ENCODE measurements at regions not wholly inside any gene's neighbourhood (a gene's known extent, or its start where the extent isn't known, plus 50 kb on each side); places are given as distances from the start of the nearest gene placed in this dataset.

DNA sequence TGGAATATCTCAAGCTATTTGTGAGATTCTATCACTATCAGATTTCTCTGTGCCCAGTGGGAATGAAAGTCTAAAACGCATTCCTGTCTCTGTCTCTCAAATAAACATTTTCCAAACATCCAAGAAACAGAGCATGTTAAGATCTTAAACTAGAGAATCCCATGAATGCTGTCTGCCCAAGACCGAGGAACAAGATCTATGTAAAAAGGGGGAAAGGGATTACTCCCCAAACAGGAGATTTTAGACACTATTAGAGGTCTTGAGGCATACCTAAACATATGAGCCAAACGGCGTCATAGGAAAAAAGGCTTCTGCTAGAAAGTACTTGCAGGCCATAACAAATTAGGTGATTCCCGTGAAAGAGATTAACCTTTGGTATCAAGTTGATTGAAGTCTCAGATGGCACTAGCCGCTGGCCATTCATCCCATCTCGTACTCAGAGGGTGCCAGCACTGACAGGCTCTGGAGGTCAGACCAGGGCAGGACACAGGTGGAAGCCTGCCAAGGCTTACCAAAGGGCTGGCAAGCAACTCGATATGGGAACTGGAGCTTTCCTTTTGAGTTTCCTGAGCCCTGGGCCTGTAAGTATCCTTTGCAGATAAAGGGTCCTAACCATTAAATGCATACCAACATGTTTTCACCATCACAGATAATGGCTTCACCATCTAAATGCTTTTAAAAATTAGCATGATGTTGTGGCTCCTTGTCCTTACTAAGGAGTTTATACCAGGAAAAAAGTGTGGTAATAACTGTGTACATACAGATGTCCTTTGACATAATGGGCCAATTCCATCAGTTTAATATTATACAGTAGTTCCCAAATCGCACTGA, 225.2 kb downstream of the FOXO1 start:
- no peak for DNase-seq

DNA sequence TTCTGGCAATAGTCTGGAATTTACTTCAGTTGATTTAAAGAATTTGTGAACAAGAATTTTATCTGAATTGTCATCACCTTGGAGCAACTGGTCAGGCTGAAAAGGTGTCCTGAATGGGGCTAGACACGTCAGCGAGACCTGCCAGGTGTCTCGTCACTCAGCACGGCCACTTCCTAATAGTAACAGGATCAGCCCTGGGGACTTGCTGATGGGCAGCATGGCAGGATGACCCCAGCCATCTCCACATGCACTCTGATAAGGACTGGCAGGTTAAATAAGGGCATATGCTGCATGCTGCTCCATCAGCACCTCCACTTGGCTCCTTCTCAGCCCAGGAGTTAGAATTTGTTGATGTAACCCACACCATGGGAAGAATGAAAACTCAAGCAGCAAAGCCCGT, 224.2 kb downstream of the FOXO1 start:
- no peak for DNase-seq

DNA sequence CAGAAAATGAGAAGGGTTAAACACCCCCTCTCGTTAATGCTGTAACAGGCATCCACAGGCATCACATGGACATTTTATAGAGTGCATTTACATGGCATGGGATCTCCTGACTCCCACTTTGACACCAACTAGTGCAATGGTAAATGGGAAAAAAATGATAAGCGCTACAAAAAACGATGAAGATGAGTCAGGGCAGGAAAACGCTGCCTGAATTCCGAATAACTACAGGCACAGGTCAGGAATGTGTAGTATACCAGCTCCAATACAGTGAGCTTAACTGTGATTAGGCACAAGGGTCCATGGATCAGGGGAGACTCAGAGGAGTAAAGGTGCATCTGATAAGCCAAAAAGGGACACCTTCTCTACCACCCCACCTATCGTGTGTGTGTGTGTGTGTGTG, 223.6 kb downstream of the FOXO1 start:
- no peak for DNase-seq

DNA sequence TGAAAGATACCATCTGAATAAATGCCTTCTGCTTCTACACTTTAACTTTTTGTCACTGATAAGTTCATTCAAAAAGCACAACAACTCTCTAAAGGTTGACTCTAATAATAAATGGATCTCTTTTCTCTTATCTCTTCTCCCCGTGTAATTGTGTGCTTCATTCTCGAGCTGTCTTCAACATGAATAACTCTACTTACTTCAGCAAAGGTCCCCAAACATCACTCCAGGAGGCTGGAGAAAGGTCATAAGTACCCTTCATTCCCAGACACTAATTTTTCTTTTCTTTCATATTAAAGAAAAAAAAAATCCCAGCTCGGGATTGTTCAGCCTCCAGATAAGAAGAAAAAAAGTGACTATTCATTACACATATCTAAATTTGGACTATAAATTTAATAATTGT, 222.2 kb downstream of the FOXO1 start:
- no peak for DNase-seq

DNA sequence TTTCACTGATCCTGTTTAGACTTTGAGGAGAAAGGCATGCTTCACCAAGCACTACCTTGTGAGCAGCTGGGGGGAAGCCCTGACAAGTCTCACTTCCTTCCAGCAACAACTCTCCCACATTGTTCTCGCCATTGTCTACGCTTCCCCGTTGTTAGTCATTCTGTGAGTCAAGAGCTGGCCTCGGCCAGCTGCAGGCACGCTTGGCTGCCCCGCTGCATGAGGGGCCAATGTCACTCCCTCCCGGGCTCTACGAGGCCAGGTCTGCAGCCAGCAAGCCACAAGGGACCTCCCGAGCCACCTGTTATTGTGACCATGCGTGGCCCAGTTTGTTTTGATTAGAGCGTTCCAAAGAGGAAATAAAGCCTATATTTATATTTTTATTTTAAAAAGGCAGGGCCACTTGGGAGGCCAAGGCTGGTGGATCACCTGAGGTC, 220.9 kb downstream of the FOXO1 start:
- DNase-seq, result peak; percentile 26

DNA sequence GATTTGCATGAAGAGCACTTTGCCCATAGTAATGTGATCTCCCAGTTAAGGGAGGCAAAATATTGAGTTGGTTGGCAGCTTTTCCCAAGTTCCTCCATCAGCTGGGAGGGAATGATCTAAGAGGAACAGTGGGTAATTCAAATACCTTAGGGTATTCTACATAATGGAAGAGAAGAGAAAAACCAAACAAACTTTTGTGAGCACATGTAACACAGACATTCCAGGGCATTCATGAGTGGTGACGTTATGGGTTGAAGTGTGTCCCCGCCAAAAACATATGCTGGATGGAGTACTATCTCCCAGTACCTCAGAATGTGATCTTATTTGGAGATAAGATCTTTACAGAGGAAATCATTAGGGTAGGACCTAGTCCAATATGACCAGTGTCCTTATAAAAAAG, 220.1 kb downstream of the FOXO1 start:
- no peak for DNase-seq

DNA sequence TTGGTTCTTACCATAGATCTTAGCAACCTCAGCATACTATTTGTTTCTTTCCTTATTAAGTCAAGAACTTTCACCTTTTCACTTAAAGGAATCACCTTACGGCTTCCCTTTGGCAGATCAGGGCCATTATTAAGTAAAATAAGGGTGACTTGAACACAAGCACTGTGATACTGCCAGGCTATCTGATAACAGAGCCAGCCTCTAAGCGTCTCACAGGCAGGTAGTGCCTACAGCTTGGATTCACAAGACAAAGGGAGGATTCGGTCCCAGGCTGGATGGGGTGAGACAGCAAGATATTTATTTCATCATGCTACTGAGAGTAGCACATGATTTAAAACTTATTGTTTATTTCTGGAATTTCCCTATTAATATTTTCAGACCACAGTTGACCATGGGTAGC, 218.6 kb downstream of the FOXO1 start:
- no peak for DNase-seq

DNA sequence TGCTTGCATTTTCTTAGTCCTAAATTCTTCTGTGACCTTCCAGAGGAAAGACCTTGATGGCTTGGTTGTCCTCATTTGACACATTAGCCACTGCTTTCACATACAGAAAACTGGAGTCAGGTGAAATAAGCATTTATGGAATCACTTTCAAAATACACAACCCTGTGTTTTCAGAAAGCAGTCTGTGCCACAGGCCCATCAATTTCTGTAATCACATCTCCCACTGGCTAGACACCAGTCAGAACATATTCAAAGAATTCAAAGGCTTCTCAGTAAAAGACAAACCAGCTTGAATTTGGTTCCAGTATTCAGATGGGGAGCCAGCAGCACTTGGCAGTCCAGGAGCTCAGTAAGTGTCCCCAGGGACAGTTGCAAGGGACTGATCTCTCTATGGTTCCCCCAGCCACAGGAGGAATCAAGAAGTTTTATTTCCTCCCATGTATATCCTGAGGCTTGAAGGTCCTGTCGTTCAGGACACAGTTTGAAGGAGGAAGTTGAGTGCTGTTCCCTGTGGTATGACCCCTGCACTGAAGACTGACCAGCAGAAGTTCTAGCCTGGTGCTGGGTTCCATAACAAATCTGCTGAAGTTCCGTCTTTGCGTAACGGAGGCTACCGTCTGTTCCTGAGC, 214.3 kb downstream of the FOXO1 start:
- no peak for DNase-seq

DNA sequence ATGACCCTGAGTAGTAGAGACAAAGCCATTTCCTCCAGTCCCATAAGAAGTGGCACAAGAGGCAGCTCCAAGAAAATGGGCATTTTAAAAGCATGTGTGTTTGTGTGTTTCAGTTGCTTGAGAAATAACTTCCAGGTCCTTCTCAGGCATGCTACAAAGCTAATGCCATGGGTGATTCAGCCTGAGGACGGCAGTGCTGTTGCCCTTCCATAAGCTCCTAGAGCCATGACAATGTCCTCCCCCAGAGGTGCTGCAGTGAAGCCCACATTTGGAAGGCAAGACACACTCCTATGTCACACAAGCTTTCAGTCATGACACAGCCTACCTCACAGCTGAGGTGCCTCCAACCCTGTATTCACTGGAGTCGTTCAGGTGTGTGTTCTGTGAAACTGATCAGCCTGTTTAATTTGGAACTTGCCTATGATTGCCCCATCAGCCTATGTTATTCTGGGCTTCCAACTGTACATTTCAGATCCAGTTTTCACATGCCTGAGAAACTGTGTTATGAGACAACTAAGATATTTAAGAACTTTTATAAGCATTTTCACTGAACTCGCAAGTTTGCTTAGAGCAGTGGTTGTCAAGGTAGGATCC, 213.6 kb downstream of the FOXO1 start:
- no peak for DNase-seq

DNA sequence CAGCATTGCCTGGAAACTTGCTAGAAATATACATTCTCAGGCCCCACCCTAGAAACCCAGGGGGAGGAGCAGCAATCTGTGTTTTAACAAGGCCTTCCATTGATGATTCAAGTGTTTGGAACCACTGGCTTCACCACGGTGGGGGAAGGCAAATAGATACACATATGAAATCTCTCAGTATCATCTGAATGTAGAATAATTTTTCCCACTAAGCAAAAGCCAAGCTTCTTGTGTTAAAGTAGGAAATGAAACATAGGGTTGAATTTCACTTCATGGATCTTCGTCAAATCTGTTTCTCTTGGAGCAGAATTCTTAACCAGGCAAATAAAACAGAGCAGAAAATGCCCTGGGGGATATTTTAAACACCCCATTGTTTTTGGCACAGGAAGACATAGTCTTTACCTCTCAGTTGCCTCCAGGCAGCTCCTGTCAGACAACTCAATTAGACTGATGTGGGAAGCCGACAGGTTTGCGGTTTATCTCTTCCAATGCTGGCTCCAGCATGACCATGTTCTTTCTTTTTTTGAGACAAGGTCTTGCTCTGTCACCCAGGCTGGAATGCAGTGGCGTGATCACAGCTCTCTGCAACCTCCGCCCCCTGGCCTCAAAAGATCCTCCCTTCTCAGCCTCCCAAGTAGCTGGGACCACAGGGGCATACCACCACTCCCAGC, 213.0 kb downstream of the FOXO1 start:
- peak; percentile 17 for DNase-seq

DNA sequence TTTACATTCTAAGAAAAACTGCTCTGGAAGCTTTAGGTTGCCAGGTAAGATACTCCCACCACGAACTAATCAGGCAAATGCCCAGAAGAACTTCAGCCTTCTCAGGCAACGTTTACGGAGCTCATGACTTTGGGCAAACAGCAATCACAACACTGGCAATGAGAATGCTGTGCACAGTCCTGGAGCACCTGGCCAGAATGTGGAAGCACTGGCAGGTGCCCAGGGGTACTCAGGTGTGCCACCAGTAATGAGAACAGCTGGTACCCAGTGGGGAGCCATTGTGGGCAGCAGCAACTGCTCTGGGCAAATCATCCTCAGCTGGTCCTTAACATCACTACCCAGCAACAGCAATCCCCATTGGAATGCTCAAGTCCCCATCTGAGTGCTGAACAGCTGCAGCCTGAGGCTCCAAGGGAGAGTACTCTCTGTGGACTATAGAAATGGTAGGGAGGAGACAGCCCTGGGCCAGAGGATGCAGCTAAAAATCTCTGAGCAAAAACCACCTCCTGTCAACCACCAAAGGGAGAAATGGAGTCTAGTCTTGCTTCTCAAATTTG, 210.0 kb downstream of the FOXO1 start:
- no peak for DNase-seq

DNA sequence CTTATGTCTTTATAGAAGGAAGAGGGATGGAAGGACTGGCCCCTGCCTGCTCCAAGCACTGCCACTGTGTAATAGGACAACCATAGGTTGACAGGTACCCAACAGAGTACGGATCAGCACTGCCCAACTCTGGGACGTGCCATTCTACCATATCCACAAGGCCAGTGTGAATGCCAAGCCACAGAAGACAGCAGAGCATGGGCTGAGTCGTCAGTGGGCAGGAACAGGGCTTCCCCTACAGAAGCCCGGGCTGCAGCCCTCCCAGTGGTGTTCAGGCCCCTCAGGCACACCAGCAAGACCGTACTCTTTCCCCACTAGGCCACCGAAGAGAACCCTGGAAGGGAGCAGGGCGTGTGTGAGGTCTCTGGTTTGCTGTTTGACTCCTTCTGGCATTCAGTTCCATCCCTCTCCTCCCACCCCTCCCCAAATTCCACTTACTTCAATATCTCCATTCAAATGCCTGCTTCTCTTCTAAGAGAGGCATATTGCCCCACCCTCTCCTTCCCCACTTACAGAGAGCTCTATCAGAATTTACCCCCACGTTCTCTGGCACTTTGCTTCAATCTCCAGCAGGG, 209.4 kb downstream of the FOXO1 start:
- no peak for DNase-seq

DNA sequence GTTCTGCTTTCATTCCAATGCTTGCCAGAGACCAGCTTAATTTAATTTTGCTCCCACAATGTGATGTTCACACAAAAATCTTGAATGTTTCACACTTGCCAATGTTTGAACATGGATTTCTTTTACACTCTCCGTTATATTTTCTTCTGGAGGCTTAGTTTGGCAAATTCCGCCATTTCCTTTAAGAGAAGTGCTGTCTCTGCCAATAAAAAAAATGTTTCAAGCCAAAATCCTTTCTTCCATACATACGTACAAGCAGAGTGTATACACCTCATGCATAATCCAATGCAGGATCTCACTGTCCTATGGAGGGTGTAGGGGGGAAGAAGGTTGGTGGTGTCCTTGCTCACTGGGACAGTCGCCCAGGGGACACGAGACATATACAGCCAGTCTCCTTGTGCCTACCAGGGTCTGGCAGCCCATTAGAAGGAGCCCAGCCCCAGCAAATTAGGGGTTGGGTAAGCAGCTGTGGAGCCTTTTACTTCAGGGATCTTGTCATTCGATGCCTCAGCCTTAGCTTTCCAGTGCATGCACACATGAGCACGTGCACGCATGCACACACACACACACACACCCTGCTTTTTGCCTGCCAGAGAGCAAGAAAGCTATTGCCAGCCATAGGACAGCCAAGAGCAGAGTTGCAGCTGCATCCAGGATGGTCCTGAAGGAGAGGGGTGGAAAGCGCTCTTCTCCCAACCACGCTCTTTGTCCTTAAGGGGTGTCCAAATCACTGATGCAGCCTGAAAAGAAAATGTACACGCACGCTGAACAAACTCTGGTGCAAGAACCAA, 208.3 kb downstream of the FOXO1 start:
- no peak for DNase-seq

DNA sequence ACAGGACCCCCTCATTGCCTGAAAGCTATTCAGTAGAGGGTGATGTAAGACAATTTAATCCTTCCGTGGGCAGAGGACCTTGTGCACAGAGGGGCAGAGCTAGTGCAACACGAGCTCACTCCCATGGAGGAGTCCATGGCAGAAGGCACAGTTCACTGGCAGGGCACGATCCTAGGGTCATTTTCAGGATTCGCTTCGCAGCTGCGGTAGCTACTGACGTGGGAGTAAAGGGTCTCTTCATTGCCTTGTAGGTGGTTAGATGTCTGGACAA, 207.8 kb downstream of the FOXO1 start:
- DNase-seq, result no peak

DNA sequence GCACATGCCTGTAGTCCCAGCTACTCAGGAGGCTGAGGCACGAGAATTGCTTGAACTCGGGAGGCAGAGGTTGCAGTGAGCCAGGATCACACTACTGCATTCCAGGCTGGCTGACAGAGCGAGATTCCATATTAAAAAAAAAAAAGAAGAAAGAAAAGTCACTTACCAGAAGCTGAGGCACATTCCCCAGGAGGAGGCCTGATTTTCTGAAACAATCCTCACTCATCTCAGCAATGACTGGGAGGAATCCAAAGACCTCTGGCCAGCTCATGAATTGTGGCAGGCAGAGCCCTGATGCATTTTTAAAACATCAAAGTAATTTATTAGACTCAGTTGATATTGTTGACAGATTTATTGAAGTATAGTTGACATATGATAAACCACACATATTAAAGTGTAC, 206.3 kb downstream of the FOXO1 start:
- DNase-seq, result no peak

DNA sequence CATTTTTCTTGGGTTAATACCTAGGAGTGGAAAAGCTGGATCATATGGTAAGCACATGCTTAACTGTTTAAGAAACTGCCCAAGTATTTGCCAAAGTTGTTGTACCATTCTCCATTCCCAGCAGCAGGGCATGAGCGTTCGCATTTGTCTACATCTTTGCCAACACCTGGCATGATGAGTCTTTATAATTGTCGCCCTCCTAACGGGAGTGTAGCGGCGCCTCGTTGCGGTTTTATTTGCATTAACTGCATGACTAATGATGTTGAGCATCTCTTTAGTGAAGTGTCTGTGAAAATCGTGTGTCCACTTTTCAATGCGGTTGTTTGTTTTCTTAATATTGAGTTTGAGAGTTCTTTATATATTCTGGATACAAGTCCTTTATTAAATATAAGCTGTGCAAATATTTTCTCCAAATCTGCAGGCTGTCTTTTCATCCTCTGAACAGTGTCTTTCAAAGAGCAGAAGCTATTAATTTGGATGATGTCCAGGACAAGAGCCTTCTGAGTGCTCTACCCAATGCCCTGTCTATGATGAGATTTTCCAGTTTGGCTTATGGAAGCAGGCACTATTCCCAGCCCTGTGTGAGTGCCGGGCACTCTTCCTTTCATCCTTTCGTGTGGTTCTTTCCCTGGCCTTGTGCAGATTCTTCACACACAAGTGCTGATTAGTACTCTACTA, 202.0 kb downstream of the FOXO1 start:
- DNase-seq, result no peak

DNA sequence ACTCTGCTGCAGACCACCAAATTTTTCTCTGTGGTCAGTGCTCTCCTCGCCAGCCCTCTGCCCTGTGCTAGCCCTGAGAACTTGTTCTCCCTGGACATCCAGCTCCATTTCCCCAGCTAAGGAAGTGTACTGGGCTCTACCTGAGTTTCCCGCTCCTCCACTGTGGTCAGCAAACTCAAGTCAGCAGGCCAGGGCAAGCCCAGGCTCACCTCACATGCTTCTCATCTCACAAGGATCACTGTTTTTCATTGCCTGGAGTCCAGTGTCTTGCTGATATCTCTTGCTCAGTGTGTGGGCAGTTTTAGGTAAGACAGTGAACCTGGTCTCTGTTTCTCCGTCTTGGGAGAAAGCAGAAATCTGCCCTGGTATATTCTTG, 201.4 kb downstream of the FOXO1 start:
- DNase-seq, result no peak

DNA sequence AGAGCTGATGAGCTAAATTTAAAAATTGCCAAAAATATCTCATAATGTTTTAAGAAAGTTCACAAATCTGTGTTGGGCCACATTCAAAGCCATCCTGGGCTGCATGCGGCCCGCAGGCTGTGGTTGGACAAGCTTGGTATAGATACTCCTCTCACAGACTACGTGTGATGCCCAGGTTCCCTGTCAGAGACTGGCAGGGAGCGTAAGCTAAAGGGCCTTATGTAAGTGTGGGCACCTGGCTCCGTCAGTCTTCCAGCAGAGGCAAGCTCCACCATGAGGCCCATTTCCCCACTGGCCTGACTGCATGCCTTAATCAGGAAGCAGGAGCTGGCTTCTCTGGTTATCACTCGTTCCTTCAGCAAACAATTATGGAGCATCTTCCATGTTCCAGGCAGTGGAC, 200.2 kb downstream of the FOXO1 start:
- no peak for DNase-seq

DNA sequence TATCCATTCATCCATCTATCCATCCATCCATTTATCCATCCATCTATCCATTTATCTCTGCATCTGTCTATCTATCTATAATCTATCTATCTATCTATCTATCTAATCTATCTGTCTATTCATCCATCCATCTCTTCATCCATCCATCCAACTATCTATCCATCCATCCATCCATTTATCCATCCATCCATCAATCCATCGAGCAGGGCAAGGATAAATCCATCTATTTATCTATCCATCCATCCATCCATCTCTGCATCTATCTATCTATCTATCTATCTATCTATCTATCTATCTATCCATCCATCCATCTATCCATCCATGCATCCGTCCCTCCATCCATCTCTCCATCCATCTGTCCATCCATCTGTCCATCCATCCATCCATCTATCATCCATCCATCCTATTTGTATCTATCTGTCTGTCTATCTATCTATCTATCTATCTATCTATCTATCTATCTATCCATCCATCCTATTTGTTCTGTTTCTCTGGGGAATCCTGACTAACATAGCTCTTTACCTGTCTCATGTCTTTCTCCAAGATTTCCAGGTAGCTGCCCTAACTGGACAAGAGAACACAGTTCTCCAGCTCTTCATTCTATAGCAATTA, 198.1 kb downstream of the FOXO1 start:
- DNase-seq, result no peak

DNA sequence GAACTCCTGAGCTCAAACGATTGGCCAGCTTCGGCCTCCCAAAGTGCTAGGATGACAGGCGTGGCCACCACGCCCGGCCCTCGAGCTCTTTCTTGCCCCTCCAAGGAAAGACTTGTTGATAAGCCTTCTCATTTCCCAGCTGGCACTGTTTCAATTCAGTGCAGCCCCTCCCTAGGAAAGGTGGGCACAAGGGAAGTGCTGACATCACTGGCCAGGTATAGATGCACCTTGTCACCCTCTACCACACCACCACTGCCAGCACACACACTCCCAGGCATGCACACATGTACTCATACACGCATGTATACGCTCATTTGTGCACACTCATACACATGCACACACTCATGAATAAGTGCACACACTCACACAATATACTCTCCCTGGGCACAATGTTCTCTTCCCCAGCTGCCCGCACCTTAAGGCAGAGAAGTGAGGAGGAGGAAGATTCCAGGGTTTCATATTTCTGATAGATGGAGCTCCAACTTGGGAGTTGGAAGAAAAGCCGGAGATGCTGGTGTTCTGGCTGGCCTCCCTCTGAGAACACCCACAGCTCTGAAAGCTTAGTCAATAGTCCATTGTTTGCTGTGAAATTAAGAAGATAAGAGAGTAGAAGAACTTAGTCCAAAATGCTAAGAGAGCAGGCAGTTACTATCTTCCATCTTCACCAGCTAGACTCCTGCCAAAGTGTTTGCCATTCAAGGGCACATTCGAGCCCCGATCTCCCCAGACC, 196.7 kb downstream of the FOXO1 start:
- DNase-seq, result no peak

DNA sequence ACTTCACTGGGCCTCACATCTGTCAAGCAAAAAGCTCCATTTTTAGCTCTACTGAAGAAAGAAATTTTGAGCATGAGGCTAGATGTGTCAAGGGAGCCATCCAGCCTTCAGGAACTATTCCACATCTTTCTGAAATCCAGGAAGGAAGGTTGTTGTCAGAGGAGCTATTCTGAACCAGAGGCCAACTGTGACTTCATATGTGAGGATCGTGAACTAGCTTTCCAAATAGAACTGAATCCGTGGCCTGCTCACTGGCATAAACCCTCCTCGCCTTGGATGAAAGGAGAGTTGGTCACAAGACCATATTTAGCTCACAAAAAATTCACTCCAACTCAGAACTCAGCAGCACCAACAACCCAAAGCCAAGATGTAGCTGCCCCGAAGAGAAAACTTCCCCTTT, 195.8 kb downstream of the FOXO1 start:
- no peak for DNase-seq

Measured in activated CD4-positive, alpha-beta T cell treated with anti-CD3 and anti-CD28 coated beads for 48 hours (primary cell).